Stimulated activated CD8-positive, alpha-beta memory T cell treated with anti-CD3 and anti-CD28 coated beads, Interleukin-7, amount 100 ng/mL, for 24 hours (primary cell): ENCODE measurements at regions not wholly inside any gene's neighbourhood (a gene's known extent, or its start where the extent isn't known, plus 50 kb on each side); places are given as distances from the start of the nearest gene placed in this dataset.
"Not testable (repeated sequence)": the region's sequence is repeated elsewhere in the genome, so short reads cannot be mapped to it uniquely, and the experiment has no call there.

Source experiments
- DNase-seq: peaks from one replicate; pipeline ENCODE4 v3.0.0-alpha.2; 2020; ENCODE audit warnings: low read depth

DNA sequence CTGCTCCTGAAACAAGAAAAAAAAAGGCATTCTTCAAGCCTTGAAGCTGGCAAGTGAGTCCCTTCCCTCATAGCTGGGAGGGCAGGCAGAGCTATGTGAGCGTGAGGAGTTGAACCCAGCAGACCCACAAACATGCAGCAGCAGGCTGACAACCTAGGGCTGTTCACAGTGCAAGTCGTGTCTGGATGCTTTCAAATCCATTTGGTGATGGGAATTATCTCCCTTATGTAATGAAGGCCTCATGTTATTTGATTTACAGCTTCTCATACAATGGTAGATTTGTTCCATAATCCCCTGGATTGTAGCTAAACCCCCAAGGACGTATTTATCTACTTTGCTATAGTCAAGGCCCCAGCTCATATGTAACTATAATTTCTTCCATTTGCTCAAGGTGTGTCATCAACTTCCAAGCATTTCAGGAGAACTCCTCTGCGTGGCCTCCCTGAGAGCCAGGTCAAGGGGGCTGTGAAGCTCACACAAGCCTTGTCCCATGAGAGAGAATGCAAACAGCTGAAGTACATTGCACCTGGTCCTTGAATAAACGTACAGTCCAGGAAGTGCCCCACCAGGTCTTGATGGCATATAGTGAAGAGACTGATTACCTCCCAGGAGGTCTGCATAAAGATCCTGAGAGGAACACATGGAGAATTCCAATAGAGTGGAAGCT, 124.8 kb upstream of the SLC1A3 start:
- no peak for DNase-seq

DNA sequence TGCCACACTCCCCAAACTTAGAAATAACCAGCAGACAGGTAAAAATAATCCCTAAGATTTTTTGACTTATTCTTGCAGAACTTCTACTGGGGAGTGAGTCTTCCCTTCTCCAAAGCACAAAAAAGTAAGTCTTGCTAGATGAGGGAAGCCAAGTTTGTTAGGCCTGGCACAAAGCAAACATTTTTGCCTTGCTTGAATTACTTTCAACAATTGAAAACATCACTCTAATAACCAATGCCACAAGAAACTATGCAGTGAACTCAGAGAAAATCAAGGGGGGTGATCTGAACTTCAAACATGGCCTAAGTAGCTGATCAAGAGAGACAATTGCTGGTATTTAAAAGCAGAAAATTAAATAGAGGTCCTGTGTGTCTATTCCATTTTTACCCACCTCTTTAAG, 123.6 kb upstream of the SLC1A3 start:
- DNase-seq = no peak

DNA sequence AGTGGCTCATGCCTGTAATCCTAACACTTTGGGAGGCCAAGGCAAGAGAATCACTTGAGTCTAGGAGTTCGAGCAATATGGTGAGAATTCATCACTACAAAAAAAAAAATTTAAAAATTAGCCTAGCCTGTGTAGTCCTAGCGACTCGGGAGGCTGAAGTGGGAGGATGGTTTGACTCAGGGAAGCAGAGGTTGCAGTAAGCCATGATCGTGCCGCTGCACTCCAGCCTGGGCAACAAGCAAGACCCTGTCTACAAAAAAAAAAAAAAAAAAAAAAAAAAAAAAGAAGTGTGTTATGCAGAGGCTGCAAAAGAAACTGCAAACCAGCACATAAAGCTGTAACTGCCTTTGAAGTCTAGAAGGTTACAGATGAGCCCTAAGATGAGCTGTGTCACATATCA, 116.9 kb upstream of the SLC1A3 start:
- DNase-seq = no peak

DNA sequence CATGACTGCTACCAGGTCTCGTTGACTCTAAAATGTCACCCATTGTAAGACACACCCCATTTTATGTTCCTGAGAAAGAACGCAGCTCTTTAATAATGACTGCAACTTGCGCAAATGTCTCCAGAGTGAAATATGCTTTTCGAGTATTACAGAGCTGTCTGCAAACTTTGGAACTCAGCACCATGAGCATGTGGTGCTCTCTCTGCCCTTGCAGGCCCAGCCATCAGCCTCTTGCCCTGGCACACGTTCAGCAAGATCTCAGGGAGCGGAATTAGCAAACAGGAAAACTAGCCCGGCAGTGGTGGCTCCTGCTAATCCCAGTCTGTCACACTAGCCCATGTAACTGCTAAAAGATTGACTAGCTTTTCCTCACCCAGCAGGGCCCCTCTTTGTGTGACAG, 114.5 kb upstream of the SLC1A3 start:
- no peak for DNase-seq

DNA sequence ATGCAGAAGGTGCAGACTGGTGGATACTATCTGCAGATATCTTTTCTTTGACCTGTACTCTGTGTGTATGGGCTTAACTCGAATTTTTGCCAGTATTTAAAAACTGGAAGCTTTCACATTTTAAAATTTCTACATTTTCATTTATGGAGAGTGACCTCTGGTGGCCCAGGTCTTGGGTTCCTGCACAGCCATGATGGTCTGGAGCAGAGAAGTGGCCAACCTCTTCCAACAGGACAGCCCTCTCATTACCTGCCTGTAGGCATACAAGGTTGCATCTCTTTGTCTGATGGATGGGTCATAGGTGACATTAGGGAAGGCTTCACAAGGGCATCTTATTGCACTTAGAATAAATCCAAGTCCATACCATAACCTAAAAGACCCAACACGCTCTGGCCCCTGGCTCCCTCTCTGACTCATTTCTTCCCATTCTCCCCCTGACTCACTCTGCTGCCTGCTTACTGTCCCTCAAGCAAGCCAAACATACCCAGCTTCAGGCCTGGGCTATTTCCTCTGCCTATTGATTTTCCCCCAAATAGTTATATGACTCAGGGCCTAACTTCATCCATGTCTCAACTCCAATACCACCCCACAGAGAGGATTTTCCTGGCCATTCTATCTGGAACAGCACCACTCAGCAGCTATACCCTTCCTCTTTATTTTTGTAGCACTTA, 113.3 kb upstream of the SLC1A3 start:
- DNase-seq = no peak

DNA sequence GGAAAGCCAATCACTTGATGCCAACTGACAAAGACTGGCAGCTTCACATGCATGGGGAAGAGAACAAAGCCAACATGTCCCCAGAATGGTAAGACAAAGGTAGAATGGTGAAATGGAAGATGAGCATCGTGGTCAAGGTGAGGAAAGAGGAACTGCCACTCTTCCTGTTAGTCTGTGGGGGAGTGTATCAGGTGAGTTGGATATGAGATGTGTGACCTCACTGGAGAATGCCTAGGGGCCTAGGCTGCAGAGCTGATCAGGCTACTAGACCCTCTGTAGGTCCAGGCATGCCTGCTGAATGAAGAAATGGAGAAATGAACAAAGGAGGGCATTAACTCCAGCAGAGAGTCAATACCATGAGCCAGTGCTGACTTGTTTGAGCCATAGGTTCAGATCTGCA, 112.4 kb upstream of the SLC1A3 start:
- no peak for DNase-seq

DNA sequence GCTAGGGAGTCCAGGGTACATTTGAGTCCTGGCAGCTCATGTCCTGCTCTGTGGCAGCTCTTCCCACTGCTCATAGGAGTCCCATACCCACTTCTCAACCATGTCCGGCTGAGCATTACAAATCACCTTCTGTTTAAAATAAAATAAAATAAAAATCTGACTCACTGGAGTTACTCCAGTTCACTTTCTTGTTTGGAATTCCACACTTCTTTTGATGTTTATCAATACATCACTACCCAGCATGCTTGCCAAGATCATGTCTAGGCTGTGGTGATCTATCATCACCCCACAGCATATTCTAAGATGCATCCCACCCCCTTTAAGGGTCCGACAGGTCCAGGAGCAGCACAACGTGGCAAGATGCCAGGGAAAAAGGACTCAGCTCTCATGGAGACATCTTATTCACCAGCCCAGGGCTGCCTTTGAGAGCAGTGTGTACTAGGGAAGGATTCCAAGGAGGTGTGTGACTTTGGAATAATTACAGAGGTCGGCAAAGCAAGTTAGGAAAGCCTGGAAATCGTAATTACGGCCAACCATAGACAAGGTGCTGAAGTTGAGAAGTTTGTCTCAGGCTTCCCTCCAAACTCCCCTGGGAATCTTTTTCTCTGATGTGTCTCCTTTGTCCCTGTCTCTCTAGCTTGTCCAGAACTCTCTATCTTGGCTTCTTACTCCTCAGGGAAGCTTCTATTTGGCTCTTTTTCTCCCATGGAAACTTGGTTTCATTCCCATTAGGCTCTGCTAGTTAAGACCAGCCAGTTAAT, 111.4 kb upstream of the SLC1A3 start:
- no peak for DNase-seq

DNA sequence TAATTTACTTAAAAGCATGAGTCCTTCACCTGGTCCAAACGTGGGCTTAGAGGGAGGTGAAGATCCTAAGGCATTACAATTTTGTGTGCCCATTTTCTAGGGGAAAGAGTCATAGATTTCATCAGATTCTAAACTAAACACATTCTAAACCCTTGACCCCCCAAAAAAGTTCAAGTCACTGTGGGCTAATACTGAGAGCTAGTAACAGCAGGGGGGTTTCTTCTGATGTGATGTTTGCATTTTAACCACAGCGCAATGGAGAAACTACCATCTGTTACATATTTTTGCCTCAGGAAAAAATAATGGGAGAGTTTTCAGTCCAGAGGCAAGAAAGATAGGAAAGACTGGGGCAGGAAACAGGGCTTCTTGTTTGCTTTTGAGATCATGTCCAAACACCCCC, 110.8 kb upstream of the SLC1A3 start:
- DNase-seq = no peak

DNA sequence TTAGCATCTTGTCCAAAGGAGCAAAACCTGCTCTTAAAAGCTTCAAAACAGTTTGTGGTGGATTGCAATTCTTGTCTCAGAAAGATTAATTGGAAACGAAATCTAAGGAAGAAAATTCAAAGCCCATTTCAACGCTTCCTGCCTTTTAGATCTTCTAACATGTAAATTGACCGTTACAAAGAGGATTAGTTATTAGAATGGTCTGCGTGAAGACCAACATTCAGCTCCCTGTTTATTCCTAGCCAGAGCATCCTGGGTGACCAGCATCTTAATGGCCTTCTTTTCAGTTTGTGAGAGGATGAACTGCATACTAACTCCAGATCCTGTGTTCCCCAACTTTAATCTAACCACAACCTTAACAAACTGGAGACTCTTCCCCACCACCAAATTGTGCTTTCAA, 109.9 kb upstream of the SLC1A3 start:
- DNase-seq = no peak

DNA sequence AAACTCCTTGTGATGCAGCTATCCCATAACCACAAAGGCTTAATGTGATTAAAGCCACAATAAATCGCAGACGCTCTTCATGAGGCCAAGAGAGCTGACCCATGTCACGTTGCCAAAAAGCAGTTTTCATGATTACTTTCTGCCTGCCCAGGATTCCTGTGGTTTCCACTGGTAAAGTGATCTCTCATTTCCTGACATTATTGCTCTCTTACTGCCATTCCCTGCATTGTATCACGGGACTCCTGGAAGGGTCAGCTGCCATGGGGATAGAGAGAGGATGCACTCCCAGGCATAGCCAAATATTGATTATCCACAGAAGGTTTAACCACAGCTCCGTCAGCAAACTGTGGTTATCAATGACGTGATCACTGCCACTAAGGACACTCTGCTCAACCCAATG, 103.8 kb upstream of the SLC1A3 start:
- DNase-seq = no peak

DNA sequence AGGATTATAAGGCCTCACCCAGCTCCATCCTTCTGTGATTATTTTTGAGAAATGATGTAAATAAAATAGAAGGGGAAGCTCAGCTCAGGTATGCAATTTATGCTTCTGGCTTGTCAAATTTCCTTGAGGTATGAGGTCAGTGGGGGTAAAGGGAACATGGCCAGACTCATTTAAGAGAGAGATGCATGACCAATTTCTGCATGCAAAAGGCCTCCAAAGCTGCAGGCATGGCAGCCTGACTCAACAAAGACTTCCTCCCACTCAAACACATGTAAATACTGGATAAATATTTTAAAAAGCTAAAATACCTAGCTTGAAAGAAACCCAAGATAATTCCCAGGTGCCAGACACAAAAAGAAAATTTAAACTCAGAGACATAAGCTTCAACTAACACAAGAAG, 101.4 kb upstream of the SLC1A3 start:
- no peak for DNase-seq

DNA sequence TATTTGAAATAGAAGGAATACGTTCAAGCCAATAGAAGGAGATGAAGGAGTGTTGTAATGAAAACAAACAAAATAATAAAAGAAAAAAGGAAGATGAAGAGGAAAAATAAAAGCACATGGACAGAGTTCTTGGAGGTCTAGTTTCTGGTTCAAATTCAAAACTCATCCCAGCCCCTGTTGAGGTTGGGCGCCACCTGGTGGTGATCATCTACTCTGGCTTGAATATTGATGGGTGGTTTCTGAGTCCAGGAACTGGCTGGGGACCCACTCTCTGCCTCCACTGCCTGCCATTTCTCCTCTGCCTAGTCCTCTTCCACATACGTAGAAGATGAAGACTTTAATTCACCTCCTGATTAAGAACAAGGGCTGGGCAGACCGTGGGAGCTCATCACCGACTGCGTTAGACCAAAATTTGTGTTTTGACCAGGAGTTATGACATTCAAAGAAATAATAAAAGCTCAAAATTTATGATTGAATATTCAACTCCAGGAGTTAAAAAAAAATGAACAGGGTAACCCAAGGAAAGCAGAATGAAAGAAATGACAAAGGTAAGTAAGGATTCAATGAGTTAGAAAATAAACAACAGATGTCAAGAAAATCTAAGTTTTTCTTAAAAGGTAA, 99.0 kb upstream of the SLC1A3 start:
- DNase-seq = peak; percentile 60

DNA sequence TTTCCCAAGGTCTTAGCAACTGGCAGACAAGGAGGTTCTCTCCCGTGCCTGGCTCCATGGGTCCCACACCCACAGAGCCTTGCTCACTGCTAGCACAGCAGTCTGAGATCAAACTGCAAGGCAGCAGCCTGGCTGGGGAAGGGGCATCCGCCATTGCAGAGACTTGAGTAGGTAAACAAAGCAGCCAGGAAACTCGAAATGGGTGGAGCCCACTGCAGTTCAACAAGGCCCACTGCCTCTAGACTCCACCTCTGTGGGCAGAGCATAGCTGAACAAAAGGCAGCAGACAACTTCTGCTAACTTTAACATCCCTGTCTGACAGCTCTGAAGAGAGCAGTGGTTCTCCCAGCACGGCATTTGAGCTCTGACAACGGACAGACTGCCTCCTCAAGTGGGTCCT, 98.1 kb upstream of the SLC1A3 start:
- not testable (repeated sequence) for DNase-seq

DNA sequence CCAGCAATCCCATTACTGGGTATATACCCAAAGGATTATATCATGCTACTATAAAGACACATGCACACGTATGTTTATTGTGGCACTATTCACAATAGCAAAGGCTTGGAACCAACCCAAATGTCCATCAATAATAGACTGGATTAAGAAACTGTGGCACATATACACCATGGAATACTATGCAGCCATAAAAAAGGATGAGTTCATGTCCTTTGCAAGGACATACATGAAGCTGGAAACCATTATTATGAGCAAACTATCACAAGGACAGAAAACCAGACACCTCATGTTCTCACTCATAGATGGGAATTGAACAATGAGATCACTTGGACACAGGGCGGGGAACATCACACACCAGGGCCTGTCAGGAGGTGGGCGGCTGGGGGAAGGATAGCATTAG, 92.8 kb upstream of the SLC1A3 start:
- not testable (repeated sequence) for DNase-seq

DNA sequence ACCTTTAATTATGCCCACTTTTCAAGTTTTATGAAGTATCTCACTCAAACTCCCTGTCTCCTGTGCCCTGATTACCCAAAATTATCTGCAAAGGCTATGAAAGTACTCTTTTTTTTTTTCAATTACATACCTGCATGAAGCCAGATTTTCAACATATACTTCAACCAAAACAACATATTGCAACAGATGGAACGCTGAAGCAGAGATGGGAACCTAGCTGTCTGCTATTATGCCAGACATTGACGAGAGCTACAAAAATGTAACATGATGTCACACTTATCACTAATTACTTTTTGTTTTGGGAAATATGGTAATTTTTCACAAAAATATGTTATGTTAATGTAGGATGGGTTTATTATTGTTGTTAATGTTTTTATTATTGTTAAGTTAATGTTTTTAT, 86.5 kb upstream of the SLC1A3 start:
- no peak for DNase-seq

DNA sequence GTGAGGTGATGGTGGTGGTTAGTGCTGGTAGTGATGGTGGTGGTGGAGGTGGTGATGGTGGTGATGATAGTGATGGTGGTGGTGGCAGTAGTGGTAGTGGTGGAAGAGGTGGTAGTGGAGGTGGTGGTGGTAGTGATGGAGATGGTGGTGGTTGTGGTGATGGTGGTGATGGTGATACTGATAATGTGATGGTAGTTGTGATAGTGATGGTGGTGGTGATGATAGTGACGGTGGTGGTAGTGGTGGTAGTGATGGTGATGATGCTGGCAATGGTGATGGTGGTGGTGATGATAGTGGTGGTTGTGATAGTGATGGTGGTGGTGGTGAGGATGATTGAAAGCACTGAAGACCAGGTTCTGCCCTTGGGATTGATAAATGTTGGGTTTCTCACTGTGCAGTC, 85.2 kb upstream of the SLC1A3 start:
- DNase-seq = no peak

DNA sequence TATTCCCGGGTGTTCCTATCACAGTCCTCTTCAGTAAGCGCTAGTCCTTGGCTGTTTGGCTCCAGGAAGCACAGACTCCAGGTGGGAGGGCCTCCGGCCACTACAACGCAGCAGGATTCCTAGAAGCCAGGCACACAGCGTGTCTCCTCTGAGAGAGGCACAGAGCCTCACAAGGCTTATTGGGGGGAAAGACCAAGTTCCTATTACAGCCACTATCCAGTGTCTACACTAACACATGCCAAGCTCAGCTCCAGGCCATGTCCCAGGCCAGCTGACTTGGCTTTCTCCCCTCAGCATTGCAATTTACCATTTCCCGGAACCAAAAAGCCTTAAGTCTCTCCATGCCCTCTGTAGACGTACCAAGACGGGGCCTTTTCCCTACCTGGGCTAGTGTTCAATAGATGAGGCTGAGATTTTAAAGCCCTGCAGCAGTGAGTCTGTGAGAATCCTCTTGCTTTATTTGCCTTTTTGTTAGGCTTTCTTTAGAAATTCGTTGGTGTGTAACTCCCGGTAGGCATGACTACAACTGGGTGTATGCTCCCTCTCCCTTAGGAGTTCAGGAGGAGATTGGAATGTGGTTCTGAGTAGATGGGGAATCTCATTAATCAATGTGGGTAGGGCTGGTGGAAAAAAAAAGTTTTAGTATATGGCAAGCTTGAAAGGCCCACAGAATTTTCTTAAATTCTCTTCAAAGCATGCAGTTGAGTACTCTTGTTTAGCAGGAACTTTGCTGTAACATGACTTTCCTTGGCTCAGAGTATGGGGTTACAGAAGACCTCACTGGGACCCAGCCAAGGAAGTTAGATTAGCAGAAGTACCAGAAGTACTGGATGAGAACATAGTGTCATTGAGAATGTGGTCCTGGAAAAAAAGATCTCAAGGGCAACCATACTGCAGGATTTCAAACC, 84.3 kb upstream of the SLC1A3 start:
- DNase-seq = no peak

DNA sequence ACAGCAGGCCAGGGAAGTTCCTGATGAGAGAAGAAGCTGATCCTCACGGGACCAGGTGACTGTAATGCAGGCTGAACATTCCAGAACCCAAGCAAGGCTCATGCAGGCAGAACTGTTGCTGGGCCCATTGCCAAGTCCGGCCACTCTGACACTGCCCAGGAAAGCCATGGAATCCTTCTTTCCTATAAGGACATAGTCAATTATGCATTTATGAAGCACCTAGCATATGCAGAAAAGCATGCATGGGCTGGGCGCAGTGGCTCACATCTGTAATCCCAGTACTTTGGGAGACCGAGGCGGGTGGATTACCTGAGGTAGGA, 83.7 kb upstream of the SLC1A3 start:
- DNase-seq = no peak

DNA sequence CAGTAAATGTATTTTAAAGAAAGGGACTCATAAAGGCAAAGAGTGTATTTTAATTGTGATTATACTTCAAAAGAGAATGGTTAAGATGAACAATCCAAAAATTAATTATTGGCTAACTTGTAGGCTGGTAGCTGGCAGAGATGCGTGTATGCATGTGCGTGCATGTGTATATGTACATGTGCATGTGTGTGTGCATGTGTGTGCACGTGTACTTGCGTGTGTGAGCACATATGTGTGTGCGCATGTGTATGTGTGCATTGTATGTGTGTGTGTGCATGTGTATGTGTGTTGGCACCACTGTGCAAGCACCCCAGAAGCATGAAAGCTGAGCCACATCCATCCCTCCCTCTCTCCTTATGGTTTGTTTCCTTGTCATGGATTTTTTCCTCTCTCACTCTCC, 83.0 kb upstream of the SLC1A3 start:
- no peak for DNase-seq

DNA sequence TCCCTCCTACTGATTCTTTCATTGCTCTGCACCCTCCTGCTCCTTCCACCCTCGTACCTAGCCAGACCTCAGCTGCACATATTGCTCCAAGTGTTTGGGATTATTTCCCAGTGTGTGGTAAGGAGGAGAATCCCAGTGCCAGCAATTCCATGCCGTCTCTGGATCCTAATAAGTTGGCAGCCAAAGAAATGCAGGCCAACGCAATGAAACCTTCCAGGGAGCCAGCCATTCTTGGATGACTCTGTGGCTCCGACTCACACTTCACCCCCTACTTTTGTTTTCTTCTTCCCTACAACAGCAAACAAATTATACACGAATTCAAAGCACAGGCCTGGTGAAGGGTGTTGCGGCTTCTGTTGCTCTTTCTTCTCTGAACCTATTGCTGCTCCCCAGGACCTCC, 82.5 kb upstream of the SLC1A3 start:
- DNase-seq = no peak

DNA sequence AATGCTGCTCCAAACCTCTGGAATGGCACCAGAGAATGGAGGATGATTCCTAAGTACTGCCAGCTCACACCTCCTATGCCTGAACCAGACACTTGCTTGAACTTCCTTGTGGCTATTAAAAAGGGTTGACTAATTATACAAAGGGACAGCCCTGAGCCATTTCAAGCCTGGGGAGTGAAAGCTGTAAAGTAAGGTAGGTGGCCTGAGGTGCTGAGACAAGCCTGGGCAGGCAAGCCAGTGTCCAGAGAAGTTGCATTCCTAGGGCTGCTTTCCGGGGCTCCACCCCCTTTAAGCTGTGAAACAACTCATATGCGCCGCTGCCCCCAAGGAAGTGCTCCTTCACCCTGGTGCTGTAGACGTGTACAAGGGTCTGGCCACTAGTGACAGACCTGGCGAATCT, 79.9 kb upstream of the SLC1A3 start:
- no peak for DNase-seq

DNA sequence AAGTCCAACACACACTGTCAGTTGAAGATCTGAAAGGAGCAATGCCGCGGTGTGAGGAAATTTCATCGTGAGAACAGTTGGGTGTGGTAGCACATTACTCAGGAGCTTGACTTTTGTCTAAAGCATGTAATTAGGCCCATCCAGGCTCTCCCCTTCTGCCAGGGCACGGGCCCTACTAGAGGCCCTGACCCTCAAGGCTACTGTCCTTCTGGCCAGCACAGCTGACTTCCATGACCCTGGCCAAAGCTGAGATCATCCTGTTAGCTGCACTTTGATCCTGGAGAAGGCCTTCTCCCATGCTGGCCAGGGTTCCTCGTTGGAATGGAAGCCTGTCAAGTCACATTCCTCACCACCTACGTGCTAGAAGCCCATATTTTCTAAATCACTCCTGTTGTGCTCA, 77.8 kb upstream of the SLC1A3 start:
- no peak for DNase-seq
